ENCODE measurements at regions not wholly inside any gene's neighbourhood (a gene's known extent, or its start where the extent isn't known, plus 50 kb on each side); places are given as distances from the start of the nearest gene placed in this dataset.

GRCh38 chr3:104126463-104126862, 1240.2 kb upstream of the ALCAM start:
- DNase-seq (ENCODE audit: low read depth): no peak
- no peak overlapping the region for H3K4me3 ChIP-seq (ENCODE audit: low read depth, low read length)
- no peak for TF ChIP-seq CTCF (conservative IDR thresholded peaks at IDR 0.05; ENCODE audit: low read depth, low read length)

- DNase-seq (ENCODE audit: low read depth): no peak
- no peak overlapping the region for H3K4me3 ChIP-seq (ENCODE audit: low read depth, low read length)
- no peak for TF ChIP-seq CTCF (conservative IDR thresholded peaks at IDR 0.05; ENCODE audit: low read depth, low read length)
These were observed 1239.7 kb upstream of the ALCAM start for GRCh38 chr3:104126864-104127553.

GRCh38 chr3:104127830-104128229, 1238.9 kb upstream of the ALCAM start:
- no peak for TF ChIP-seq CTCF (conservative IDR thresholded peaks at IDR 0.05; ENCODE audit: low read depth, low read length)
- DNase-seq (ENCODE audit: low read depth): no peak
- no peak overlapping the region for H3K4me3 ChIP-seq (ENCODE audit: low read depth, low read length)

GRCh38 chr3:104132566-104133403, 1233.9 kb upstream of the ALCAM start:
- TF ChIP-seq CTCF (conservative IDR thresholded peaks at IDR 0.05; ENCODE audit: low read depth, low read length): no peak
- H3K4me3 ChIP-seq (ENCODE audit: low read depth, low read length): no peak overlapping the region
- DNase-seq (ENCODE audit: low read depth): no peak

GRCh38 chr3:104133630-104134029, 1233.1 kb upstream of the ALCAM start:
- TF ChIP-seq CTCF (conservative IDR thresholded peaks at IDR 0.05; ENCODE audit: low read depth, low read length): no peak
- H3K4me3 ChIP-seq (ENCODE audit: low read depth, low read length): no peak overlapping the region
- DNase-seq (ENCODE audit: low read depth): no peak

GRCh38 chr3:104137116-104137515, 1229.6 kb upstream of the ALCAM start:
- no peak for DNase-seq (ENCODE audit: low read depth)
- H3K4me3 ChIP-seq (ENCODE audit: low read depth, low read length): no peak overlapping the region
- TF ChIP-seq CTCF (conservative IDR thresholded peaks at IDR 0.05; ENCODE audit: low read depth, low read length): no peak
